PC-9 (cell line): ENCODE measurements at regions not wholly inside any gene's neighbourhood (a gene's known extent, or its start where the extent isn't known, plus 50 kb on each side); places are given as distances from the start of the nearest gene placed in this dataset.

Experiments
- EZH2 ChIP-seq: fragments of 200-600 bp; sonication (generic); IDR thresholded peaks from 2 replicates; pipeline ENCODE4 v1.8.0; 2017; ENCODE audit warnings: antibody characterized with exemption, low read depth
- TF ChIP-seq, protein P1 (sequence below): fragments of 200-600 bp; sonication (generic); conservative IDR thresholded peaks from 2 replicates; pipeline ENCODE4 v1.6.1; 2017; ENCODE audit warnings: mixed run types, antibody characterized with exemption, mild to moderate bottlenecking, moderate library complexity

GRCh38 chr2:154565433-154565832 lies 133.1 kb upstream of the KCNJ3 start:
- TF ChIP-seq, protein P1, sequence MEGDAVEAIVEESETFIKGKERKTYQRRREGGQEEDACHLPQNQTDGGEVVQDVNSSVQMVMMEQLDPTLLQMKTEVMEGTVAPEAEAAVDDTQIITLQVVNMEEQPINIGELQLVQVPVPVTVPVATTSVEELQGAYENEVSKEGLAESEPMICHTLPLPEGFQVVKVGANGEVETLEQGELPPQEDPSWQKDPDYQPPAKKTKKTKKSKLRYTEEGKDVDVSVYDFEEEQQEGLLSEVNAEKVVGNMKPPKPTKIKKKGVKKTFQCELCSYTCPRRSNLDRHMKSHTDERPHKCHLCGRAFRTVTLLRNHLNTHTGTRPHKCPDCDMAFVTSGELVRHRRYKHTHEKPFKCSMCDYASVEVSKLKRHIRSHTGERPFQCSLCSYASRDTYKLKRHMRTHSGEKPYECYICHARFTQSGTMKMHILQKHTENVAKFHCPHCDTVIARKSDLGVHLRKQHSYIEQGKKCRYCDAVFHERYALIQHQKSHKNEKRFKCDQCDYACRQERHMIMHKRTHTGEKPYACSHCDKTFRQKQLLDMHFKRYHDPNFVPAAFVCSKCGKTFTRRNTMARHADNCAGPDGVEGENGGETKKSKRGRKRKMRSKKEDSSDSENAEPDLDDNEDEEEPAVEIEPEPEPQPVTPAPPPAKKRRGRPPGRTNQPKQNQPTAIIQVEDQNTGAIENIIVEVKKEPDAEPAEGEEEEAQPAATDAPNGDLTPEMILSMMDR = no peak
- TF ChIP-seq EZH2 = no peak
